ENCODE measurements at regions not wholly inside any gene's neighbourhood (a gene's known extent, or its start where the extent isn't known, plus 50 kb on each side); places are given as distances from the start of the nearest gene placed in this dataset.

DNA sequence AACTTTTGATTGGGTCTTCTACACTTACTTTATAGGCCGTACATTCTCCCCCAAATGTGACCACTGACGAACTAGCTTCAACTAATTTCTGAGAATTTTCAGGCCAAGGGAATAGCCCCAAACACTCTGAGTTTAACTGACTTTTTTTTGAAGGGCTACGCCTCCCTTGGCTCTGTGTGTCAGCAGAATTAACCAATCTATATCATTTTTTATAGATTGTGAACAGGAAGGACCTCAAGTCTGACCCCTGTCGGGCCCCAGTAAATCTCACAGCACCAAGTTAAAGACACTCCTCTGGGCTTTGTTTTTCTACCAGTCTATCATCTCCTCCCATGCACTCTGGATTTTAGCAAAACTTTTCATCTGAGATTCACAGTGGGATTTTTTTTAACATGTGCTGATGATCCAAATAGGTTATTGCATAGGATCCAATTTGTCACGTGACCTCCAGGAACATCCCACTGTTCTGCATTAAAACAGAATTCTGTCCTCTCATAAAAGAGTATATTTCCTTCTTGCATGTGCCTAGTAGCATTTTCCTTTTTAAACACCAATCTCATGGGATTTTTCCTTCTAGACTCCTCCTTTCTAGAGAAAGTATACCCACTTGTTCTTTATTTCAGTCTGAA, 307.1 kb downstream of the OSR1 start:
- Mint-ChIP-seq H3K27ac (ENCODE audit: unreplicated experiment) (no peak overlapping the region), H3K36me3 (ENCODE audit: low read depth, unreplicated experiment) (no peaks in the 10 kb centered on the region), H3K9me3 (ENCODE audit: unreplicated experiment) (no peaks in the 10 kb centered on the region), H3K27me3 (ENCODE audit: unreplicated experiment) (no peaks in the 10 kb centered on the region), H3K4me3 (ENCODE audit: unreplicated experiment) (no peak overlapping the region), H3K4me1 (ENCODE audit: unreplicated experiment) (no peaks in the 10 kb centered on the region)
- no peak for DNase-seq (ENCODE audit: low spot score)
- TF ChIP-seq CTCF (IDR thresholded peaks at IDR 0.05; ENCODE audit: unreplicated experiment): no peak

DNA sequence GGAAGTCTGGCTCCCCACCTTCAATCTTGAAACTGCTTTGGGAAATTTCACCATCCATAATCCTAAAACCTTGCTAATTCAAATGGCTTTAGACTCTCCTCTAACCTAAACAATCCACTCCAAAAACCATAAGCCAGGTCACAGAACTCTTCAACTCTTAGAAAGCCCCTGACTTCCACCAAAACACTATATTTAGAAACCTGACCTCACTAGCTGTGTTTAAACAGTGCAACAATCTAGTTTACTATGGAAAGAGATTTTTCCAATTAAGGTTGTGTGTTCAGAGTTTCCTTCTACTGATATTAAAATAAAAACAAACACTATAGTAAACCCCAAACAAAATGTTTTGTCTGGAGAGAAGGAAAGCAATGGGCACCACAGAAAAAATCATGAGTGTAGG, 308.1 kb downstream of the OSR1 start:
- no peaks in the 10 kb centered on the region for H3K36me3 Mint-ChIP-seq (ENCODE audit: low read depth, unreplicated experiment)
- no peak overlapping the region for H3K4me3 Mint-ChIP-seq (ENCODE audit: unreplicated experiment)
- no peaks in the 10 kb centered on the region for H3K27me3 Mint-ChIP-seq (ENCODE audit: unreplicated experiment)
- TF ChIP-seq CTCF (IDR thresholded peaks at IDR 0.05; ENCODE audit: unreplicated experiment): no peak
- no peaks in the 10 kb centered on the region for H3K9me3 Mint-ChIP-seq (ENCODE audit: unreplicated experiment)
- H3K4me1 Mint-ChIP-seq (ENCODE audit: unreplicated experiment): no peaks in the 10 kb centered on the region
- H3K27ac Mint-ChIP-seq (ENCODE audit: unreplicated experiment): no peak overlapping the region
- DNase-seq (ENCODE audit: low spot score): no peak

- H3K9me3 Mint-ChIP-seq (ENCODE audit: unreplicated experiment): no peaks in the 10 kb centered on the region
- no peak overlapping the region for H3K4me3 Mint-ChIP-seq (ENCODE audit: unreplicated experiment)
- no peak overlapping the region for H3K27ac Mint-ChIP-seq (ENCODE audit: unreplicated experiment)
- no peaks in the 10 kb centered on the region for H3K27me3 Mint-ChIP-seq (ENCODE audit: unreplicated experiment)
- no peaks in the 10 kb centered on the region for H3K36me3 Mint-ChIP-seq (ENCODE audit: low read depth, unreplicated experiment)
- no peak for DNase-seq (ENCODE audit: low spot score)
- H3K4me1 Mint-ChIP-seq (ENCODE audit: unreplicated experiment): no peaks in the 10 kb centered on the region
- no peak for TF ChIP-seq CTCF (IDR thresholded peaks at IDR 0.05; ENCODE audit: unreplicated experiment)
These were observed 309.7 kb downstream of the OSR1 start for GRCh38 chr2:19048593-19049266.

- no peak for DNase-seq (ENCODE audit: low spot score)
- Mint-ChIP-seq H3K9me3 (ENCODE audit: unreplicated experiment) (no peaks in the 10 kb centered on the region), H3K27me3 (ENCODE audit: unreplicated experiment) (no peaks in the 10 kb centered on the region), H3K27ac (ENCODE audit: unreplicated experiment) (no peak overlapping the region), H3K4me3 (ENCODE audit: unreplicated experiment) (no peak overlapping the region), H3K36me3 (ENCODE audit: low read depth, unreplicated experiment) (no peaks in the 10 kb centered on the region), H3K4me1 (ENCODE audit: unreplicated experiment) (no peaks in the 10 kb centered on the region)
- no peak for TF ChIP-seq CTCF (IDR thresholded peaks at IDR 0.05; ENCODE audit: unreplicated experiment)
These were observed 311.2 kb downstream of the OSR1 start for GRCh38 chr2:19046986-19047780.

DNA sequence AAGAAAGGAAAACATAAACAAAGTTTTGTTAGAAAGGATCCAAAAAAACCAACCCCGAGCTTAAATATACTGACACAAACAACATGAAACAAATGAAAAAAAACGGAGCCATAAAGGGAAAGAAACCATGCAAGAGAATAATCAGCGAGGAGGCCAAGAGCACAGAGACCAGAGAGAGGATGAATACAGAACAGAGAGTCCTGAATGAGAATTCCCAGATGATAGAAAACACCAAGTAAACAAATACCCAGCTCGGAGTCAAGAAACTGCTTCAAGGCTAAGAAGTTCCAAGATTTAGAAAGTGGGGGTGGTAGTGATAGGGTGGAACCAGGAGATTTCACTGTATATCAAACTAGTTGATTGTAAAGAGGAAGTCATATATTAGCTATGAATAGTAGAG, 313.3 kb downstream of the OSR1 start:
- H3K27ac Mint-ChIP-seq (ENCODE audit: unreplicated experiment): no peak overlapping the region

More for the DNA sequence above, 313.3 kb downstream of the OSR1 start:
- Mint-ChIP-seq H3K4me3 (ENCODE audit: unreplicated experiment) (no peak overlapping the region), H3K36me3 (ENCODE audit: low read depth, unreplicated experiment) (no peaks in the 10 kb centered on the region), H3K4me1 (ENCODE audit: unreplicated experiment) (no peaks in the 10 kb centered on the region), H3K27me3 (ENCODE audit: unreplicated experiment) (peaks cover 1% of the 10 kb centered on the region), H3K9me3 (ENCODE audit: unreplicated experiment) (no peaks in the 10 kb centered on the region)
- no peak for DNase-seq (ENCODE audit: low spot score)
- TF ChIP-seq CTCF (IDR thresholded peaks at IDR 0.05; ENCODE audit: unreplicated experiment): no peak
